GM10248 (cell line): ENCODE measurements at regions not wholly inside any gene's neighbourhood (a gene's known extent, or its start where the extent isn't known, plus 50 kb on each side); places are given as distances from the start of the nearest gene placed in this dataset.

ENCODE experiments used
- CTCF ChIA-PET: fragments of 300-600 bp; sonication (Branson Sonifier 250); formaldehyde crosslinking; extraction: SDS; loops from one replicate; lab custom pipeline; 2021; ENCODE audit warnings: antibody characterized with exemption; lab: Yijun Ruan, JAX
- POLR2A ChIA-PET: fragments of 350-650 bp; sonication (Branson Sonifier 250); formaldehyde crosslinking; extraction: SDS; loops from one replicate; lab custom pipeline; 2020; ENCODE audit warnings: antibody characterized with exemption; lab: Yijun Ruan, JAX
- DNase-seq: peaks from one replicate; pipeline ENCODE4 v3.0.0; 2012; ENCODE audit errors: extremely low spot score
- CTCF ChIP-seq: IDR thresholded peaks from 2 replicates; pipeline ENCODE4 v1.5.1; 2012; ENCODE audit warnings: mild to moderate bottlenecking, low read depth; ENCODE audit errors: extremely low read depth, missing control alignments, control extremely low read depth

- no peak for DNase-seq
- no peak for TF ChIP-seq CTCF
- POLR2A ChIA-PET: no interaction called here
- CTCF ChIA-PET: no interaction called here
Observed at GRCh38 chr4:60652933-60653332, 547.2 kb upstream of the ADGRL3 start.

GRCh38 chr4:60655356-60655755 lies 544.8 kb upstream of the ADGRL3 start:
- no peak for TF ChIP-seq CTCF
- CTCF ChIA-PET: no interaction called here
- POLR2A ChIA-PET: no interaction called here
- DNase-seq: no peak

GRCh38 chr4:60656171-60656570 lies 544.0 kb upstream of the ADGRL3 start:
- ChIA-PET POLR2A (no interaction called here), CTCF (no interaction called here)
- DNase-seq: no peak
- no peak for TF ChIP-seq CTCF

- no peak for TF ChIP-seq CTCF
- no peak for DNase-seq
- CTCF ChIA-PET: no interaction called here
- POLR2A ChIA-PET: no interaction called here
Observed at GRCh38 chr4:60657041-60657440, 543.1 kb upstream of the ADGRL3 start.

- ChIA-PET CTCF (no interaction called here), POLR2A (no interaction called here)
- TF ChIP-seq CTCF: no peak
- no peak for DNase-seq
Observed at GRCh38 chr4:60657807-60658206, 542.3 kb upstream of the ADGRL3 start.

- no peak for TF ChIP-seq CTCF
Observed at GRCh38 chr4:60663769-60664168, 536.4 kb upstream of the ADGRL3 start.

GRCh38 chr4:60682901-60683300 lies 517.2 kb upstream of the ADGRL3 start:
- CTCF ChIA-PET: no interaction called here
- DNase-seq: no peak
- POLR2A ChIA-PET: no interaction called here
- no peak for TF ChIP-seq CTCF

More at GRCh38 chr4:60663769-60664168, 536.4 kb upstream of the ADGRL3 start:
- ChIA-PET POLR2A (no interaction called here), CTCF (no interaction called here)
- no peak for DNase-seq
